NT2/D1 (cell line): ENCODE measurements at regions not wholly inside any gene's neighbourhood (a gene's known extent, or its start where the extent isn't known, plus 50 kb on each side); places are given as distances from the start of the nearest gene placed in this dataset.

Experiments
- SUZ12 ChIP-seq: IDR thresholded peaks from 2 replicates; pipeline ENCODE4 v1.6.1; 2011; ENCODE audit not compliant: insufficient read length, insufficient read depth; ENCODE audit errors: extremely low read depth
- YY1 ChIP-seq: IDR thresholded peaks from 2 replicates; pipeline ENCODE4 v1.6.1; 2011; ENCODE audit not compliant: insufficient read length, insufficient read depth
- ZNF274 ChIP-seq: IDR thresholded peaks from 2 replicates; pipeline ENCODE4 v1.6.1; 2011; ENCODE audit warnings: mild to moderate bottlenecking, low read depth, low read length

DNA sequence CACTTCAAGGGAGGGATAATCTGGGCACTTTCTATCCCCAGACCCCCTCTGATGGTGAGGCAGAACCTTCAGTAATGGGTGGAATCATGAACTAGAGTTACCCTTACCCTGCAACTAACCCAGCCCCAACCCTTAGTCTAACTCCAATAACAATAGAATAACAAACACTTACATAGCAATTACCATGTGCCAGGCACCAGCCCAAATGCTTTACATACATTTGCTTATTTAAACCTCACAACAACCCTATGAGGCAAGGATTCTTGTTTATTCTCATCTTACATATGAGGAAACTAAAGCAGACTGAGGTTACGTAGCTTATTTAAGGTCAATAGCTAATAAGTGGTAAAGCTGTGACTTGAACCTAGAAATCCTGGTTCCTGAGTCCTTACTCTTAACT is 132.8 kb downstream of the CYP26B1 start:
- TF ChIP-seq SUZ12 (no peak), YY1 (no peak), ZNF274 (no peak)
